Osteocyte (in vitro differentiated cells): ENCODE measurements at regions not wholly inside any gene's neighbourhood (a gene's known extent, or its start where the extent isn't known, plus 50 kb on each side); places are given as distances from the start of the nearest gene placed in this dataset.

Experiments
- DNase-seq: peaks from one replicate; pipeline ENCODE4 v3.0.0; 2021; ENCODE audit warnings: mixed read lengths; ENCODE audit not compliant: unreplicated experiment; ENCODE audit errors: extremely low spot score
- H3K27ac Mint-ChIP-seq: one replicate; pipeline ENCODE4 v1.8.0; 2021; ENCODE audit warnings: mild to moderate bottlenecking, mixed read lengths; ENCODE audit not compliant: unreplicated experiment
- H3K27me3 Mint-ChIP-seq: one replicate; pipeline ENCODE4 v1.8.0; 2021; ENCODE audit warnings: mixed read lengths; ENCODE audit not compliant: unreplicated experiment
- H3K36me3 Mint-ChIP-seq: one replicate; pipeline ENCODE4 v1.8.0; 2021; ENCODE audit warnings: mixed read lengths; ENCODE audit not compliant: unreplicated experiment
- H3K4me1 Mint-ChIP-seq: one replicate; pipeline ENCODE4 v1.8.0; 2021; ENCODE audit warnings: mixed read lengths; ENCODE audit not compliant: unreplicated experiment
- H3K4me3 Mint-ChIP-seq: one replicate; pipeline ENCODE4 v1.8.0; 2021; ENCODE audit warnings: mild to moderate bottlenecking, moderate library complexity, mixed read lengths; ENCODE audit not compliant: unreplicated experiment
- H3K9me3 Mint-ChIP-seq: one replicate; pipeline ENCODE4 v1.8.0; 2021; ENCODE audit warnings: mixed read lengths; ENCODE audit not compliant: unreplicated experiment
- CTCF ChIP-seq: fragments of 200-600 bp; sonication (generic); IDR thresholded peaks from 2 replicates; pipeline ENCODE4 v1.5.0; 2021; ENCODE audit warnings: antibody characterized with exemption, mild to moderate bottlenecking, moderate library complexity

GRCh38 chr5:8905021-8905420 is 640.9 kb downstream of the SEMA5A start:
- no peak for TF ChIP-seq CTCF
- Mint-ChIP-seq H3K36me3 (no peaks in the 10 kb centered on the region), H3K27ac (peak overlapping the region; percentile 9), H3K4me1 (peaks cover 31% of the 10 kb centered on the region), H3K9me3 (no peaks in the 10 kb centered on the region), H3K4me3 (no peak overlapping the region), H3K27me3 (no peaks in the 10 kb centered on the region)
- DNase-seq, result no peak

- Mint-ChIP-seq H3K27me3 (no peaks in the 10 kb centered on the region), H3K36me3 (no peaks in the 10 kb centered on the region), H3K4me1 (peaks cover 31% of the 10 kb centered on the region), H3K4me3 (no peak overlapping the region), H3K27ac (no peak overlapping the region), H3K9me3 (no peaks in the 10 kb centered on the region)
- TF ChIP-seq CTCF, result no peak
- DNase-seq, result no peak
Measured at GRCh38 chr5:8906303-8906967, 639.4 kb downstream of the SEMA5A start.

GRCh38 chr5:8907168-8907868 is 638.6 kb downstream of the SEMA5A start:
- Mint-ChIP-seq H3K27ac (peak overlapping the region; percentile 38), H3K36me3 (no peaks in the 10 kb centered on the region), H3K4me3 (no peak overlapping the region), H3K9me3 (no peaks in the 10 kb centered on the region), H3K4me1 (peaks cover 31% of the 10 kb centered on the region), H3K27me3 (no peaks in the 10 kb centered on the region)
- no peak for TF ChIP-seq CTCF
- no peak for DNase-seq

GRCh38 chr5:8908055-8908683 is 637.7 kb downstream of the SEMA5A start:
- no peak for DNase-seq
- H3K27ac Mint-ChIP-seq, result no peak overlapping the region
- no peaks in the 10 kb centered on the region for H3K36me3 Mint-ChIP-seq
- no peaks in the 10 kb centered on the region for H3K27me3 Mint-ChIP-seq
- peak; percentile 65 for TF ChIP-seq CTCF
- H3K9me3 Mint-ChIP-seq, result no peaks in the 10 kb centered on the region
- H3K4me3 Mint-ChIP-seq, result no peak overlapping the region
- H3K4me1 Mint-ChIP-seq, result peaks cover 31% of the 10 kb centered on the region

- Mint-ChIP-seq H3K9me3 (peaks cover 5% of the 10 kb centered on the region), H3K4me1 (peaks cover 8% of the 10 kb centered on the region), H3K27ac (no peak overlapping the region), H3K27me3 (no peaks in the 10 kb centered on the region), H3K4me3 (no peak overlapping the region), H3K36me3 (no peaks in the 10 kb centered on the region)
- DNase-seq, result no peak
- TF ChIP-seq CTCF, result no peak
Measured at GRCh38 chr5:8912106-8912505, 633.8 kb downstream of the SEMA5A start.
